Breast epithelium (tissue), 4 donors: ENCODE measurements at regions not wholly inside any gene's neighbourhood (a gene's known extent, or its start where the extent isn't known, plus 50 kb on each side); places are given as distances from the start of the nearest gene placed in this dataset.

Experiments
- DNase-seq, 2 donors: peaks; one replicate each; pipeline ENCODE4 v3.0.0-alpha.2; 2019; ENCODE audit warnings: low spot score in 2 of 2
- H3K27ac ChIP-seq, 2 donors: fragments of 200-600 bp; sonication (generic) in 1 of 2; one replicate each; pipeline ENCODE4 v1.5.1; 2016 to 2019; ENCODE audit warnings: mild to moderate bottlenecking in 1 of 2
- H3K27me3 ChIP-seq, 2 donors: fragments of 200-600 bp; sonication (generic) in 1 of 2; one replicate each; pipeline versions ENCODE4 v1.5.1 to v1.6.0; 2017 to 2019; ENCODE audit warnings: control low read depth in 1 of 2, mild to moderate bottlenecking in 1 of 2
- H3K36me3 ChIP-seq: fragments of 200-600 bp; one replicate; pipeline ENCODE4 v1.5.1; 2019
- H3K4me1 ChIP-seq, 2 donors: fragments of 200-600 bp; sonication (generic); one replicate each; pipeline ENCODE4 v1.5.1; 2016 to 2019; ENCODE audit warnings: control low read depth in 1 of 2
- H3K4me3 ChIP-seq, 3 donors: fragments of 200-600 bp; sonication (generic); 1 replicate in 2 of 3; 2 replicates in 1 of 3; pipeline ENCODE4 v1.5.1; 2016 to 2019; ENCODE audit warnings: mild to moderate bottlenecking in 3 of 3, moderate library complexity in 2 of 3
- H3K9me3 ChIP-seq, 2 donors: fragments of 200-600 bp; sonication (generic) in 1 of 2; one replicate each; pipeline ENCODE4 v1.5.1; 2016 to 2019; ENCODE audit warnings: control low read depth in 1 of 2
- POLR2A ChIP-seq: fragments of 450-650 bp; IDR thresholded peaks from one replicate; pipeline ENCODE4 v1.6.1; 2016; ENCODE audit warnings: antibody characterized with exemption, mild to moderate bottlenecking, moderate library complexity
- POLR2AphosphoS5 ChIP-seq, 3 donors: sonication (generic); formaldehyde crosslinking; IDR thresholded peaks; one replicate each; pipeline ENCODE4 v1.6.1; 2017; ENCODE audit warnings: antibody characterized with exemption in 3 of 3
- intact Hi-C: fragments of 100-400 bp; cut with DNase I; formaldehyde crosslinking; loops from one replicate; pipeline ENCODE4 v1.15.1; 2023; ENCODE audit warnings: low total_unique reads
- TF ChIP-seq, protein P1 (sequence below), 3 donors: fragments of 450-650 bp; IDR thresholded peaks; one replicate each; pipeline ENCODE4 v1.5.1; 2016 to 2017; ENCODE audit warnings: antibody characterized with exemption in 3 of 3, mild to moderate bottlenecking in 3 of 3, moderate library complexity in 3 of 3

DNA sequence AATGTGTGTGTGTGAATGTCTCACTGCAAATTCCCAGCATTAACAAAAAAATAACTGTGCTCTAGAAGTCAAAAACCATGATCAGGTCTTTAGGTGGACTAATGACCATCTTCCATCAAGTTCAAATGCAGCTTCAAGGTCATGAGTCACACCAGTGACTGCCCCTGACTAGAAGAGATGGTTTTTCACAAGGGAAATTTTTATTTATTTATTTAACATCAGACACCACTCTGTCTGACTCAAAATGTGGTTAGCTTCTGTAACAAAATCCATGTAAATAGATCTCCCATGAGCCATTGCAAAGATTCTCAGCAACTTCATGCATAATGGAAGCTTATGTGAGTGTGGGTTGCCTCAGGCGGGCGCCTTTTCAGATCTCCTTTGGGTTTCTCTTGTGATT is 219.2 kb downstream of the KIT start:
- TF ChIP-seq POLR2AphosphoS5 (IDR thresholded peaks at IDR 0.05) (no peak), POLR2A (no peak)
- TF ChIP-seq, protein P1, sequence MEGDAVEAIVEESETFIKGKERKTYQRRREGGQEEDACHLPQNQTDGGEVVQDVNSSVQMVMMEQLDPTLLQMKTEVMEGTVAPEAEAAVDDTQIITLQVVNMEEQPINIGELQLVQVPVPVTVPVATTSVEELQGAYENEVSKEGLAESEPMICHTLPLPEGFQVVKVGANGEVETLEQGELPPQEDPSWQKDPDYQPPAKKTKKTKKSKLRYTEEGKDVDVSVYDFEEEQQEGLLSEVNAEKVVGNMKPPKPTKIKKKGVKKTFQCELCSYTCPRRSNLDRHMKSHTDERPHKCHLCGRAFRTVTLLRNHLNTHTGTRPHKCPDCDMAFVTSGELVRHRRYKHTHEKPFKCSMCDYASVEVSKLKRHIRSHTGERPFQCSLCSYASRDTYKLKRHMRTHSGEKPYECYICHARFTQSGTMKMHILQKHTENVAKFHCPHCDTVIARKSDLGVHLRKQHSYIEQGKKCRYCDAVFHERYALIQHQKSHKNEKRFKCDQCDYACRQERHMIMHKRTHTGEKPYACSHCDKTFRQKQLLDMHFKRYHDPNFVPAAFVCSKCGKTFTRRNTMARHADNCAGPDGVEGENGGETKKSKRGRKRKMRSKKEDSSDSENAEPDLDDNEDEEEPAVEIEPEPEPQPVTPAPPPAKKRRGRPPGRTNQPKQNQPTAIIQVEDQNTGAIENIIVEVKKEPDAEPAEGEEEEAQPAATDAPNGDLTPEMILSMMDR (IDR thresholded peaks at IDR 0.05) = no peak
- H3K9me3 ChIP-seq = no peaks in the 10 kb centered on the region
- intact Hi-C loops = no loop called here
- H3K27me3 ChIP-seq = no peaks in the 10 kb centered on the region
- no peaks in the 10 kb centered on the region for H3K4me1 ChIP-seq
- H3K4me3 ChIP-seq = no peak overlapping the region
- H3K36me3 ChIP-seq = no peaks in the 10 kb centered on the region
- DNase-seq = no peak
- H3K27ac ChIP-seq = no peak overlapping the region

- no peak overlapping the region for H3K27ac ChIP-seq
Observed at GRCh38 chr4:54872261-54872660, 214.5 kb downstream of the KIT start.

DNA sequence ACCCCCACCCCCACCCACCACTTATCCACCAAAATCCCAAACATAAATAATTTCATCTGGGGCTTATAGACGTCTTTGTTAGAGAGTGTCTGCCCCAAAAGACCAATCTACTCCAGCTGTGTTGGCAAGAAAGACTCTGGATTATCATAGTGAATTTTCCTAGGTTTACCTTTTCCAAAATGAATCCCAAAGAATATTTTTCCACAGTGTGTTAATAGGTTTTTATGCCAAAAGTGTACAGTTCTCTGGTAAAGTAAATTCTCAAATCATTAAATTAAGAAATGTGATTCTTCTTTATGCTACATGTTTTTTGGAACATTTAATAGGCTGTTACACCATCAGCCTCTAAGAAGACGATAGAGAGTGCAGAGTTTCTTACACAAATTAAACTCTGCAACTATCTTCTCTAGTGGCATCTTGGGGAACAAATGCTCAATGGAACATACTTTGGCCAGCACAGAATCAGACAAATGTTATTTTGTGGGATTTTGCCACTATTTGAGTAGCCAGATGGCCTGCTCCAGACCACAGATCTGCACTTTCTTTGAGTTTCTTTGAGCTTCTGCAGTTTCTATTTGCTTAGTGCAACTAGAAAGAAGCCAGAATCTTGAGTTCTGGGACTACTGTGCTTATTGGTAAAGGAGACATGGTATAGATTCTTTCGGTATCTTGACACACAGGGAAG is 206.0 kb downstream of the KIT start:
- Histone ChIP-seq H3K27ac (no peak overlapping the region), H3K9me3 (no peaks in the 10 kb centered on the region), H3K4me1 (no peaks in the 10 kb centered on the region), H3K4me3 (no peak overlapping the region), H3K27me3 (no peaks in the 10 kb centered on the region), H3K36me3 (no peaks in the 10 kb centered on the region)
- TF ChIP-seq POLR2AphosphoS5 (IDR thresholded peaks at IDR 0.05) = no peak
- TF ChIP-seq, protein P1 (IDR thresholded peaks at IDR 0.05) = no peak
- no peak for TF ChIP-seq POLR2A
- intact Hi-C loops = no loop called here
- DNase-seq = no peak

More at GRCh38 chr4:54872261-54872660, 214.5 kb downstream of the KIT start:
- Histone ChIP-seq H3K27me3 (no peaks in the 10 kb centered on the region), H3K4me1 (no peaks in the 10 kb centered on the region), H3K9me3 (no peaks in the 10 kb centered on the region), H3K36me3 (no peaks in the 10 kb centered on the region), H3K4me3 (no peak overlapping the region)
- no peak for TF ChIP-seq POLR2AphosphoS5 (IDR thresholded peaks at IDR 0.05)
- TF ChIP-seq POLR2A = no peak
- TF ChIP-seq, protein P1 (IDR thresholded peaks at IDR 0.05) = no peak
- intact Hi-C loops = no loop called here
- DNase-seq = no peak

GRCh38 chr4:54861201-54861600 is 203.4 kb downstream of the KIT start:
- H3K27me3 ChIP-seq = no peaks in the 10 kb centered on the region
- no peak overlapping the region for H3K27ac ChIP-seq
- no peaks in the 10 kb centered on the region for H3K4me1 ChIP-seq
- DNase-seq = no peak
- no peak for TF ChIP-seq POLR2A
- TF ChIP-seq, protein P1 (IDR thresholded peaks at IDR 0.05) = no peak
- no peak for TF ChIP-seq POLR2AphosphoS5 (IDR thresholded peaks at IDR 0.05)
- H3K4me3 ChIP-seq = no peak overlapping the region
- H3K9me3 ChIP-seq = no peaks in the 10 kb centered on the region
- intact Hi-C loops = no loop called here
- no peaks in the 10 kb centered on the region for H3K36me3 ChIP-seq

- Histone ChIP-seq H3K27ac (peak overlapping the region; percentile 65 to 75), H3K36me3 (no peaks in the 10 kb centered on the region), H3K9me3 (no peaks in the 10 kb centered on the region), H3K4me1 (no peaks in the 10 kb centered on the region), H3K27me3 (no peaks in the 10 kb centered on the region), H3K4me3 (peak overlapping the region in 1 of 3 donors; percentile 25)
- TF ChIP-seq POLR2A (no peak), POLR2AphosphoS5 (IDR thresholded peaks at IDR 0.05) (no peak)
- TF ChIP-seq, protein P1 (IDR thresholded peaks at IDR 0.05) = no peak
- intact Hi-C loops = no loop called here
- peak in 1 of 2 donors; percentile 21 for DNase-seq
Observed at GRCh38 chr4:54855191-54855854, 197.6 kb downstream of the KIT start.
